ENCODE measurements at regions not wholly inside any gene's neighbourhood (a gene's known extent, or its start where the extent isn't known, plus 50 kb on each side); places are given as distances from the start of the nearest gene placed in this dataset.

- Histone ChIP-seq H4K20me1 (replicated peaks; ENCODE audit: control insufficient read depth, extremely low read depth, insufficient read depth, low read length) (no peaks in the 10 kb centered on the region), H2AFZ (ENCODE audit: low read depth, low read length) (no peak overlapping the region), H3K9me1 (replicated peaks; ENCODE audit: control insufficient read depth, extremely low read depth, insufficient read depth, low read length) (no peaks in the 10 kb centered on the region), H3K9me3 (replicated peaks; ENCODE audit: control insufficient read depth, insufficient read depth, low read length) (no peaks in the 10 kb centered on the region), H3K9ac (replicated peaks; ENCODE audit: extremely low read depth, insufficient read depth, low read length) (no peak overlapping the region), H3K27ac (ENCODE audit: insufficient read depth, low read depth, low read length) (no peak overlapping the region), H3K36me3 (ENCODE audit: control insufficient read depth in 2 of 2, extremely low read depth in 1 of 2, insufficient read depth in 2 of 2, low read length in 2 of 2) (no peaks in the 10 kb centered on the region), H3K79me2 (ENCODE audit: control insufficient read depth, insufficient read depth, low read length) (no peaks in the 10 kb centered on the region), H3K27me3 (ENCODE audit: control insufficient read depth in 2 of 2, insufficient read depth in 2 of 2, low read length in 2 of 2) (no peaks in the 10 kb centered on the region), H3K4me2 (ENCODE audit: insufficient read depth, low read length) (no peak overlapping the region), H3K4me1 (ENCODE audit: control insufficient read depth, extremely low read depth, insufficient read depth, low read length) (no peaks in the 10 kb centered on the region), H3K4me3 (replicated peaks in 1 of 3; ENCODE audit: insufficient read depth in 1 of 3, low read depth in 1 of 3, low read length in 3 of 3) (no peak overlapping the region)
- intact Hi-C loops (cut with micrococcal nuclease) (no loop called here), dilution Hi-C loops (cut with MboI; ENCODE audit: extremely low pct_ligation_motif_present, low sequenced_read_pairs) (no loop called here)
- FAIRE-seq = no peak
- TF ChIP-seq MYC (IDR thresholded peaks at IDR 0.05; ENCODE audit: low read depth, low read length) (no peak), POLR2AphosphoS5 (IDR thresholded peaks at IDR 0.05; ENCODE audit: insufficient read depth, low read depth, low read length) (no peak), EZH2 (IDR thresholded peaks at IDR 0.05; ENCODE audit: borderline replicate concordance, low read depth, low read length, severe bottlenecking) (no peak), CTCF (IDR thresholded peaks at IDR 0.05; ENCODE audit: extremely low read depth in 1 of 2, insufficient read depth in 1 of 2, low read depth in 1 of 2, low read length in 2 of 2) (no peak), JUN (IDR thresholded peaks at IDR 0.05; ENCODE audit: borderline replicate concordance, insufficient read depth, insufficient read length, low read depth) (no peak)
- DNase-seq (ENCODE audit: low read depth, low spot score) = no peak
- no TSS peak for BruUV-seq (replicated peaks)
- POLR2A ChIA-PET = no interaction called here
- CTCF ChIA-PET = interaction anchor here (1.0 kb wide), 1 partner anchor 13 kb away, joined by 4 read pairs; no protein-coding TSS in a partner anchor
These were observed 375.5 kb upstream of the CELF2 start for GRCh38 chr10:10642189-10642588.

- Histone ChIP-seq H3K4me2 (ENCODE audit: insufficient read depth, low read length) (no peak overlapping the region), H3K27me3 (ENCODE audit: control insufficient read depth in 2 of 2, insufficient read depth in 2 of 2, low read length in 2 of 2) (no peaks in the 10 kb centered on the region), H3K4me3 (replicated peaks in 1 of 3; ENCODE audit: insufficient read depth in 1 of 3, low read depth in 1 of 3, low read length in 3 of 3) (no peak overlapping the region), H3K9me1 (replicated peaks; ENCODE audit: control insufficient read depth, extremely low read depth, insufficient read depth, low read length) (no peaks in the 10 kb centered on the region), H3K79me2 (ENCODE audit: control insufficient read depth, insufficient read depth, low read length) (no peaks in the 10 kb centered on the region), H2AFZ (ENCODE audit: low read depth, low read length) (no peak overlapping the region), H4K20me1 (replicated peaks; ENCODE audit: control insufficient read depth, extremely low read depth, insufficient read depth, low read length) (no peaks in the 10 kb centered on the region), H3K27ac (ENCODE audit: insufficient read depth, low read depth, low read length) (no peak overlapping the region), H3K4me1 (ENCODE audit: control insufficient read depth, extremely low read depth, insufficient read depth, low read length) (no peaks in the 10 kb centered on the region), H3K36me3 (ENCODE audit: control insufficient read depth in 2 of 2, extremely low read depth in 1 of 2, insufficient read depth in 2 of 2, low read length in 2 of 2) (no peaks in the 10 kb centered on the region), H3K9me3 (replicated peaks; ENCODE audit: control insufficient read depth, insufficient read depth, low read length) (no peaks in the 10 kb centered on the region), H3K9ac (replicated peaks; ENCODE audit: extremely low read depth, insufficient read depth, low read length) (no peak overlapping the region)
- ChIA-PET POLR2A (no interaction called here), CTCF (no interaction called here)
- intact Hi-C loops (cut with micrococcal nuclease) (no loop called here), dilution Hi-C loops (cut with MboI; ENCODE audit: extremely low pct_ligation_motif_present, low sequenced_read_pairs) (no loop called here)
- BruUV-seq (replicated peaks) = no TSS peak
- FAIRE-seq (no peak), DNase-seq (ENCODE audit: low read depth, low spot score) (no peak)
- no peak for TF ChIP-seq EZH2 (IDR thresholded peaks at IDR 0.05; ENCODE audit: borderline replicate concordance, low read depth, low read length, severe bottlenecking)
- no peak for TF ChIP-seq JUN (IDR thresholded peaks at IDR 0.05; ENCODE audit: borderline replicate concordance, insufficient read depth, insufficient read length, low read depth)
- TF ChIP-seq POLR2AphosphoS5 (IDR thresholded peaks at IDR 0.05; ENCODE audit: insufficient read depth, low read depth, low read length) = no peak
- no peak for TF ChIP-seq GATA2 (IDR thresholded peaks at IDR 0.05; ENCODE audit: insufficient read depth, insufficient read length, low read depth, low read length)
- no peak for TF ChIP-seq CTCF (IDR thresholded peaks at IDR 0.05; ENCODE audit: extremely low read depth in 1 of 2, insufficient read depth in 1 of 2, low read depth in 1 of 2, low read length in 2 of 2)
- TF ChIP-seq MAX (IDR thresholded peaks at IDR 0.05; ENCODE audit: insufficient read depth, insufficient read length) = no peak
- no peak for TF ChIP-seq FOS (IDR thresholded peaks at IDR 0.05; ENCODE audit: borderline replicate concordance, insufficient read depth, low read length)
These were observed 374.9 kb upstream of the CELF2 start for GRCh38 chr10:10642751-10643150.

All from endothelial cell of umbilical vein (primary cell).